ENCODE measurements at regions not wholly inside any gene's neighbourhood (a gene's known extent, or its start where the extent isn't known, plus 50 kb on each side); places are given as distances from the start of the nearest gene placed in this dataset.

GRCh38 chr12:28083840-28084678 lies 106.2 kb upstream of the CCDC91 start:
- TF ChIP-seq POLR2AphosphoS5 (IDR thresholded peaks at IDR 0.05; ENCODE audit: low read depth, low read length) (no peak), POLR2A (IDR thresholded peaks at IDR 0.05; ENCODE audit: borderline replicate concordance, extremely low read depth, insufficient read depth, insufficient read length) (no peak), CEBPB (IDR thresholded peaks at IDR 0.05; ENCODE audit: low read depth) (no peak), MAX (IDR thresholded peaks at IDR 0.05) (no peak), EZH2 (IDR thresholded peaks at IDR 0.05) (no peak), EGR1 (IDR thresholded peaks at IDR 0.05; ENCODE audit: low read depth) (no peak), ZNF274 (IDR thresholded peaks at IDR 0.05; ENCODE audit: low read depth, low read length) (no peak), JUND (IDR thresholded peaks at IDR 0.05) (no peak), ZFX (IDR thresholded peaks at IDR 0.05) (no peak)
- TF ChIP-seq, protein P1, sequence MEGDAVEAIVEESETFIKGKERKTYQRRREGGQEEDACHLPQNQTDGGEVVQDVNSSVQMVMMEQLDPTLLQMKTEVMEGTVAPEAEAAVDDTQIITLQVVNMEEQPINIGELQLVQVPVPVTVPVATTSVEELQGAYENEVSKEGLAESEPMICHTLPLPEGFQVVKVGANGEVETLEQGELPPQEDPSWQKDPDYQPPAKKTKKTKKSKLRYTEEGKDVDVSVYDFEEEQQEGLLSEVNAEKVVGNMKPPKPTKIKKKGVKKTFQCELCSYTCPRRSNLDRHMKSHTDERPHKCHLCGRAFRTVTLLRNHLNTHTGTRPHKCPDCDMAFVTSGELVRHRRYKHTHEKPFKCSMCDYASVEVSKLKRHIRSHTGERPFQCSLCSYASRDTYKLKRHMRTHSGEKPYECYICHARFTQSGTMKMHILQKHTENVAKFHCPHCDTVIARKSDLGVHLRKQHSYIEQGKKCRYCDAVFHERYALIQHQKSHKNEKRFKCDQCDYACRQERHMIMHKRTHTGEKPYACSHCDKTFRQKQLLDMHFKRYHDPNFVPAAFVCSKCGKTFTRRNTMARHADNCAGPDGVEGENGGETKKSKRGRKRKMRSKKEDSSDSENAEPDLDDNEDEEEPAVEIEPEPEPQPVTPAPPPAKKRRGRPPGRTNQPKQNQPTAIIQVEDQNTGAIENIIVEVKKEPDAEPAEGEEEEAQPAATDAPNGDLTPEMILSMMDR (IDR thresholded peaks at IDR 0.05 in 2 of 3, conservative IDR thresholded peaks at IDR 0.05 in 1 of 3; ENCODE audit: borderline replicate concordance in 1 of 3, insufficient read depth in 1 of 3, low read depth in 2 of 3, low read length in 2 of 3) = no peak
- TF ChIP-seq, protein P2, sequence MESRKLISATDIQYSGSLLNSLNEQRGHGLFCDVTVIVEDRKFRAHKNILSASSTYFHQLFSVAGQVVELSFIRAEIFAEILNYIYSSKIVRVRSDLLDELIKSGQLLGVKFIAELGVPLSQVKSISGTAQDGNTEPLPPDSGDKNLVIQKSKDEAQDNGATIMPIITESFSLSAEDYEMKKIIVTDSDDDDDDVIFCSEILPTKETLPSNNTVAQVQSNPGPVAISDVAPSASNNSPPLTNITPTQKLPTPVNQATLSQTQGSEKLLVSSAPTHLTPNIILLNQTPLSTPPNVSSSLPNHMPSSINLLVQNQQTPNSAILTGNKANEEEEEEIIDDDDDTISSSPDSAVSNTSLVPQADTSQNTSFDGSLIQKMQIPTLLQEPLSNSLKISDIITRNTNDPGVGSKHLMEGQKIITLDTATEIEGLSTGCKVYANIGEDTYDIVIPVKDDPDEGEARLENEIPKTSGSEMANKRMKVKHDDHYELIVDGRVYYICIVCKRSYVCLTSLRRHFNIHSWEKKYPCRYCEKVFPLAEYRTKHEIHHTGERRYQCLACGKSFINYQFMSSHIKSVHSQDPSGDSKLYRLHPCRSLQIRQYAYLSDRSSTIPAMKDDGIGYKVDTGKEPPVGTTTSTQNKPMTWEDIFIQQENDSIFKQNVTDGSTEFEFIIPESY (IDR thresholded peaks at IDR 0.05; ENCODE audit: extremely low read depth, insufficient replicate concordance, low read length) = no peak
- TF ChIP-seq, protein P3, sequence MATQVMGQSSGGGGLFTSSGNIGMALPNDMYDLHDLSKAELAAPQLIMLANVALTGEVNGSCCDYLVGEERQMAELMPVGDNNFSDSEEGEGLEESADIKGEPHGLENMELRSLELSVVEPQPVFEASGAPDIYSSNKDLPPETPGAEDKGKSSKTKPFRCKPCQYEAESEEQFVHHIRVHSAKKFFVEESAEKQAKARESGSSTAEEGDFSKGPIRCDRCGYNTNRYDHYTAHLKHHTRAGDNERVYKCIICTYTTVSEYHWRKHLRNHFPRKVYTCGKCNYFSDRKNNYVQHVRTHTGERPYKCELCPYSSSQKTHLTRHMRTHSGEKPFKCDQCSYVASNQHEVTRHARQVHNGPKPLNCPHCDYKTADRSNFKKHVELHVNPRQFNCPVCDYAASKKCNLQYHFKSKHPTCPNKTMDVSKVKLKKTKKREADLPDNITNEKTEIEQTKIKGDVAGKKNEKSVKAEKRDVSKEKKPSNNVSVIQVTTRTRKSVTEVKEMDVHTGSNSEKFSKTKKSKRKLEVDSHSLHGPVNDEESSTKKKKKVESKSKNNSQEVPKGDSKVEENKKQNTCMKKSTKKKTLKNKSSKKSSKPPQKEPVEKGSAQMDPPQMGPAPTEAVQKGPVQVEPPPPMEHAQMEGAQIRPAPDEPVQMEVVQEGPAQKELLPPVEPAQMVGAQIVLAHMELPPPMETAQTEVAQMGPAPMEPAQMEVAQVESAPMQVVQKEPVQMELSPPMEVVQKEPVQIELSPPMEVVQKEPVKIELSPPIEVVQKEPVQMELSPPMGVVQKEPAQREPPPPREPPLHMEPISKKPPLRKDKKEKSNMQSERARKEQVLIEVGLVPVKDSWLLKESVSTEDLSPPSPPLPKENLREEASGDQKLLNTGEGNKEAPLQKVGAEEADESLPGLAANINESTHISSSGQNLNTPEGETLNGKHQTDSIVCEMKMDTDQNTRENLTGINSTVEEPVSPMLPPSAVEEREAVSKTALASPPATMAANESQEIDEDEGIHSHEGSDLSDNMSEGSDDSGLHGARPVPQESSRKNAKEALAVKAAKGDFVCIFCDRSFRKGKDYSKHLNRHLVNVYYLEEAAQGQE (IDR thresholded peaks at IDR 0.05; ENCODE audit: low read depth) = no peak
- TF ChIP-seq, protein P4, sequence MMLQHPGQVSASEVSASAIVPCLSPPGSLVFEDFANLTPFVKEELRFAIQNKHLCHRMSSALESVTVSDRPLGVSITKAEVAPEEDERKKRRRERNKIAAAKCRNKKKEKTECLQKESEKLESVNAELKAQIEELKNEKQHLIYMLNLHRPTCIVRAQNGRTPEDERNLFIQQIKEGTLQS (IDR thresholded peaks at IDR 0.05) = no peak

Measured in HCT116 (cell line).